RWPE2 (cell line): ENCODE measurements at regions not wholly inside any gene's neighbourhood (a gene's known extent, or its start where the extent isn't known, plus 50 kb on each side); places are given as distances from the start of the nearest gene placed in this dataset.

ENCODE experiments used
- ATAC-seq: fragments of 200-7000 bp; cut with Tn5 transposase; 3 replicates; pipeline ENCODE4 v1.9.1; 2021; ENCODE audit warnings: low read depth
- DNase-seq: peaks from one replicate; pipeline ENCODE4 v3.0.0-alpha.2; 2020; ENCODE audit warnings: low spot score
- H3K27ac ChIP-seq: fragments of 450-650 bp; 2 replicates; pipeline ENCODE4 v1.5.1; 2017; ENCODE audit warnings: mild to moderate bottlenecking; ENCODE audit not compliant: poor library complexity, severe bottlenecking
- H3K27me3 ChIP-seq: fragments of 250-450 bp; sonication (Bioruptor Pico); 2 replicates; pipeline ENCODE4 v1.5.1; 2021; ENCODE audit warnings: mild to moderate bottlenecking, moderate library complexity; ENCODE audit not compliant: insufficient read depth, poor library complexity, severe bottlenecking
- H3K36me3 ChIP-seq: fragments of 250-450 bp; sonication (Bioruptor Pico); 2 replicates; pipeline ENCODE4 v1.5.1; 2020; ENCODE audit warnings: low read depth, mild to moderate bottlenecking, moderate library complexity
- H3K4me1 ChIP-seq: fragments of 250-450 bp; sonication (Bioruptor Pico); 2 replicates; pipeline ENCODE4 v1.5.1; 2021; ENCODE audit warnings: mild to moderate bottlenecking, moderate library complexity; ENCODE audit not compliant: insufficient read depth, poor library complexity, severe bottlenecking
- H3K4me3 ChIP-seq: fragments of 250-450 bp; sonication (Bioruptor Pico); 2 replicates; pipeline ENCODE4 v1.5.1; 2021; ENCODE audit warnings: mild to moderate bottlenecking, moderate library complexity; ENCODE audit not compliant: severe bottlenecking
- H3K9me3 ChIP-seq: fragments of 250-450 bp; sonication (Bioruptor Pico); 2 replicates; pipeline ENCODE4 v1.5.1; 2021; ENCODE audit warnings: mild to moderate bottlenecking, moderate library complexity; ENCODE audit not compliant: severe bottlenecking
- CTCF ChIP-seq: fragments of 450-650 bp; IDR thresholded peaks from one replicate; pipeline ENCODE4 v1.5.1; 2017; ENCODE audit warnings: mild to moderate bottlenecking, moderate library complexity; ENCODE audit not compliant: poor library complexity, severe bottlenecking

DNA sequence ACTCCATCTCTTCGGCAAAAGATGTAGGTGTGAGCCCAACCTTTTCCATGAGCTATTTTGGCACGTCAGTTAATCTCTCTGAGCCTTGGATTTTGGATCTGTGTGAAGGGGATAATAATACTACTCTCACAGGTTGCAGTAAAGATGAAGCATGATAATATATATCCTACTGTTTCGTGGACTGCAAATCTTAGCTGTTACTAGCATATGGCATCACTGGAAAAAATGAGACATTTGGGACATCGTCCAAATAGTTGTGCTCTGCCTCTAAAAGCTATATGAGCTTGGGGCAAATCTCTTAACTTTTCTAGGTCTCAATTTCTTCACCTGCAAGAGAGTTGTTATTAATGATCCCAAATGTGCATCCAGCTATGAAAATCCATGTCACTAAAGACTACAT, 147.4 kb upstream of the ZRANB2 start:
- no peak for ATAC-seq
- no peak overlapping the region for H3K27ac ChIP-seq
- no peak for TF ChIP-seq CTCF
- no peak for DNase-seq
- H3K4me3 ChIP-seq, result no peak overlapping the region
- H3K36me3 ChIP-seq, result no peaks in the 10 kb centered on the region
- no peaks in the 10 kb centered on the region for H3K4me1 ChIP-seq
- H3K9me3 ChIP-seq, result no peaks in the 10 kb centered on the region
- no peaks in the 10 kb centered on the region for H3K27me3 ChIP-seq

- H3K4me3 ChIP-seq, result no peak overlapping the region
- no peak overlapping the region for H3K27ac ChIP-seq
- no peaks in the 10 kb centered on the region for H3K36me3 ChIP-seq
- no peaks in the 10 kb centered on the region for H3K4me1 ChIP-seq
- no peaks in the 10 kb centered on the region for H3K27me3 ChIP-seq
- ATAC-seq, result no peak
- no peak for DNase-seq
- H3K9me3 ChIP-seq, result no peaks in the 10 kb centered on the region
- no peak for TF ChIP-seq CTCF
Observed at GRCh38 chr1:71224741-71225377, 144.0 kb upstream of the ZRANB2 start.

DNA sequence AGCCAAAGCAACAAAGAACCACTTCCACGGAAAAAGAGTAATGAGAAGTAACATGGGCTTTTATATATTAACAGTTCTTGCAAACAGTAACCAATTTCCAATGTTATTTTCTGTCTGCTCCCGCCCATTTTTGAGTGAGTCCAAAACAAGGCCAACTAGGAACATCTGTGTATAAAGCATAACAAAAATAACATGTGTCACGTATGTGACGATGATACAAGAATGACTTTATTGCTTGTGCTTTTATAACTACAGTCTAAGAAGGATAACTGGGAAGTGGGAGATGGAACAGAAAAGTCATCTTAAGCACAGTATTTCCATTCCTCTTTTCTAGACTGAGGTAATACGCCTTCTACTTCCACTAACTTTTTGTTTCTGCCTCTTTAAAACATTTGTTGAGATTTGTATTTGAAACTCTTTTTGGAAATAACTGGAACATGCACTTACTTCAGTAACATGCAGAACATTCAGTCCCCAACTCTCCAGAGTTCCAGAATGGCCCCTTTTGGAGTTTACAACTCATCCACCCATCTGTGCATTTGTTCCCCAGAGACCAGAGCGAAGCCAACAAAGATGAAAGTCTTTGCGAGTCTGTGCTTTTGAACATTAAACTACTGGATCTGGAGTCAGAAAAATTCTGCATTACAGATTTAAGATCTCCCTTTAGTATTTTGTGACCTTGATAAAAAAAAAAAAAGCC, 143.0 kb upstream of the ZRANB2 start:
- Histone ChIP-seq H3K27me3 (no peaks in the 10 kb centered on the region), H3K4me3 (no peak overlapping the region), H3K4me1 (no peaks in the 10 kb centered on the region), H3K27ac (no peak overlapping the region), H3K9me3 (no peaks in the 10 kb centered on the region), H3K36me3 (no peaks in the 10 kb centered on the region)
- DNase-seq (no peak), ATAC-seq (no peak)
- TF ChIP-seq CTCF, result no peak

DNA sequence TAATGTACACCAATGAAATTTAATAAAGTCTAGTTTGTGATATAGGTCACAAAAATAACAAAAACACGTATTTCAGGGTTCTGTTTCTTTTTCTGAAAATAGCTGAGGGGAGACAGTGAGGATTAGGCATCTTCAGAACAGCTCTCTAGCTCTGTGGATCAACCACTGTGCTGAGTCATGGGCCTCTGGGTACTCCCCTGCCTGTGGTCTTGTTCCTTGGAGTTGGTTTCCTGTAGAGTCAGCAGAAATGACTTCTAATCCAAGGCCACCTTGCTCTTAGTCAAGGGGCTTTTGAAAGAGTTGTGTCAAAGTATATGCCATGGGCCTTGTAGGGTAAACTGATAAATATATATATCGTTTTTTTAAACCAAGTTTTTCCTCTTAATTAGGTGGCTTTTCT, 141.8 kb upstream of the ZRANB2 start:
- Histone ChIP-seq H3K36me3 (no peaks in the 10 kb centered on the region), H3K27me3 (no peaks in the 10 kb centered on the region), H3K4me3 (no peak overlapping the region), H3K27ac (no peak overlapping the region), H3K4me1 (no peaks in the 10 kb centered on the region), H3K9me3 (no peaks in the 10 kb centered on the region)
- ATAC-seq, result no peak
- TF ChIP-seq CTCF, result no peak
- no peak for DNase-seq

DNA sequence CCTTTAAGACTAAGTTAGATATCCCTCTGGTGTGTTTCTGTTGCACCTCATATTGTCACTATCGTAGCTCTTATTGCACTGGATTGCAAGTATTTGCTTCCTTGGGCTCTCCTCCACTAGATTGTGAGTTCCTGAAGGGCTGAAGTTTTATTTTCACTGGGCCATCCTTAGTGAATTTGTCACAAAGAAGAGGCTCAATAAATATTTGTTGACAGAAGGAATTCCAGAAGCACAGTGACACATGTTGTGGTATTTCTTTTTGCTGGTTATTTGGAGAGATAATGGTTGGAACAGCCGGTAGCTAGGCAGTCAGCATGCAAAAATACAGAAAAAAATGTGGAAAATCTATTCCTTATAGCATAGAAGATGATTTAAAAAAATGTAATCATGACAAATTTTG, 129.9 kb upstream of the ZRANB2 start:
- DNase-seq (no peak), ATAC-seq (no peak)
- no peak overlapping the region for H3K4me3 ChIP-seq
- no peak overlapping the region for H3K27ac ChIP-seq
- no peaks in the 10 kb centered on the region for H3K36me3 ChIP-seq
- H3K9me3 ChIP-seq, result no peaks in the 10 kb centered on the region
- H3K4me1 ChIP-seq, result no peaks in the 10 kb centered on the region
- TF ChIP-seq CTCF, result no peak
- no peaks in the 10 kb centered on the region for H3K27me3 ChIP-seq
